Left cardiac atrium (tissue), 4 donors: ENCODE measurements at regions not wholly inside any gene's neighbourhood (a gene's known extent, or its start where the extent isn't known, plus 50 kb on each side); places are given as distances from the start of the nearest gene placed in this dataset.

Experiments used
- ATAC-seq, 2 donors: fragments of 200-7000 bp; cut with Tn5 transposase; one replicate each; pipeline ENCODE4 v1.9.1; 2020; ENCODE audit warnings: mild to moderate bottlenecking in 2 of 2, moderate library complexity in 2 of 2
- DNase-seq: peaks from one replicate; pipeline ENCODE4 v3.0.0-alpha.2; 2020
- intact Hi-C, 2 donors: fragments of 100-400 bp; cut with DNase I; formaldehyde crosslinking; loops; one replicate each; pipeline versions ENCODE4 v1.14.1 to v1.15.1; 2022 to 2023
- donor health status: DM: no; HTN: yes; CAD: no.
- donor health status: DM: no; HTN: yes; CAD: no; lungs with severe emphysema.
- donor health status: DM: yes; HTN: yes; CAD: no.
- donor health status: Dilated cardiomyopathy.

GRCh38 chr20:40738976-40739375 lies 49.9 kb upstream of the MAFB start:
- no peak for ATAC-seq
- DNase-seq, result no peak
- intact Hi-C loops, result no loop called here

DNA sequence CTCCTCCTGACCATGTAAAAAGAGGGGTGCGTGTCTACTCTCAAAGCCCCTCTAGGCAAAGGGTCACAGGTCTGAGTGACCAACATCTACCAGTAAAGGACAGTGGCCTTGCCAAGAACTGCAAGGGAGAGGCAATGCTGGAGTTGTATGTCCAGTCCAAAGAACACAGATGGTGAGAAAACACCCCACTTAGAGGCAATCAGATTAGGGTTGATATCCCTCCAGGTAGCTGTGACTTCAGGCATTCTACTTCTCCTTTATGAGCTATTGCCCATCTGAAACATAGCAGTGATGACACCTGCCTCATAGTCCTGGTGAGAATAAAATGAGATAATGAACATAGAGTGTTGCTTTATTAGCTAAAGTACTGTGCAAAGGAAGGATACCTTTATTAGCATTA lies 50.8 kb upstream of the MAFB start:
- DNase-seq (no peak), ATAC-seq (no peak)
- intact Hi-C loops, result loop anchor here in 1 of 2 donors (5.0 kb wide), 1 partner anchor 207 kb away; no protein-coding TSS in a partner anchor

- peak; percentile 38 for DNase-seq
- intact Hi-C loops, result loop anchor here in 1 of 2 donors (5.0 kb wide), 1 partner anchor 206 kb away; no protein-coding TSS in a partner anchor
- peak in 1 of 2 donors; percentile 34 for ATAC-seq
Observed at GRCh38 chr20:40741507-40742106, 52.6 kb upstream of the MAFB start.

DNA sequence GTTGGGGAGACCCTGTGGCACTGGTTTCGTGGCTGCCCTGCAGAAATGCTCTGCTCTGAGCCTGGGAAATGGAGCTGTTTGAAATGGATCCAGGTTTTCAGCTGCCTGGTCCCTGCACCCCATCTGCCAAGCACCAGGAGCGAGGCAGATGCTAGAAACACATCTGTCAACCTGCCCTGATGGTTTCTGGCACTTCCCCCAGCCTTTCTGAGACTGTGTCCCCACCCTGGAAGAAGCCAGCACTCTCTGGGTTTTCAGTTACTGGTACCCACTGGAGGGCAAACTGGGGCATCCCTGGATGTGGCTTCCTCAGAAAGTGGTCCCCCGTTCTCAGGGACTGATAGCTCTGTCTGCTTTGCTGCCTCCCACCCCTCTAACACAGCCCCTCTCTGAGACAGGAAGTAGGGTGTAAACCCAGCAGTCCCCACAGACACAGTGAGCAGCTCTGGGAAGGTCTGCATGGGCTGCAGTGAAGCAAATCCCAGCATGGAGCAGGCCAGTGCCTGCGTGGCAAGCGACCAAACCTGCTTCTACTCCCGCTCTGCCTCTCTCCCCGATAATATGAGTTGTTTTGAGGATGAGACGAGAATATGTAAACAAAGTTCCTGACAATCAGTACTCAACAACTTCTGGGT lies 54.2 kb upstream of the MAFB start:
- no peak for ATAC-seq
- intact Hi-C loops, result loop anchor here in 1 of 2 donors (5.0 kb wide), 1 partner anchor 204 kb away; no protein-coding TSS in a partner anchor
- DNase-seq, result no peak

DNA sequence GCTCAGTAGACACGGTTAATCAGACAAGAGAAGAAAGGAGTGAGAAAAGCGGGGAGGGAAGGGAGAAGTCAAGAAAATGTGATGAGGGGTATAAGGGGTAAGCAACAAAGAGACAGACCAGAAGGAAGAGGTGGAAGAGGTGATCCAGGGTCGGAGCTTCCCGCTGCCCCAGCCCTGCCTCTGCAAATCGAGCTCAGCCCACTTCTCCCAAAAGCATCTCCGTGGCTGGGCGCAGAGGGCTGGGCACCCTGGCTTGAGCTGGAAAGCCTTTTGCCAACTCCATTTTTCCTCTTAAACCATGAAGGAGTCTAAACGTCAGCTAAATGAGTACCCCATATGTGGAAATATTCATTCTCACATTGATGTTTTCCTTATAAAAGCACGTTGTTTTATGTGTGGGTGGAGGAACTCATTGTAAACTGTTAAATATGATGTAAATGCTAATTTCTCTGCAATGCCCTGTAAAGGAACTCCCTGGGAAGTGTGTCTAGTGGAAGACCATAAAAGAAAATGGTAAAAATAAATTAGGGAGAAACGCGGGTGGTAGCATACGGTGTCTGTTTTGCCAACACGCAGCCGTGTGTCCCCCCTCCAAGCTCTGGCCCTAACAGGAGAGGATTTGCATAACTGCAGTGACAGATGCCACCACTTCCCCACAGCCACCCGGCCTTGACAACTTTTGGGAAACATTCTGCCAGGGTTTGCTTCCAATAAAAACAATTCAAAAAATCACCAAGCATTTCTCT lies 55.2 kb upstream of the MAFB start:
- DNase-seq, result no peak
- intact Hi-C loops, result loop anchor here in 1 of 2 donors (5.0 kb wide), 1 partner anchor 203 kb away; no protein-coding TSS in a partner anchor
- ATAC-seq, result no peak

DNA sequence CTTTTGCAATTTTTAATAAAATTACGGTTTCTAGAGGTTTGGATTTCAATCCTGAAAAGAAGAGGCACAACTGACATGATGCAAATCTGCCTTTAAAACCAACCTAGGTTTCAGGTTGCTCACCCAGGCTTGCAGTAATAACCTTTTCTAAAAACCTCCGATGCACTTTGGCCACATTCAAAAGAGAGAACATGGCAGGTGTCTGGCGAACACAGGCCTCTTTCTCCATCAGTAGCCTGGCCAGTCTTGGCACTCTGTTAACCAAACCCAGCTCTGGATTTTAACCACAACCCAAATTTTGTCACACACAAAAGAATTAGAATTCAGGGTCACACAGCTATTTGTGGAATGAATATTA lies 55.8 kb upstream of the MAFB start:
- DNase-seq, result no peak
- intact Hi-C loops, result loop anchor here in 1 of 2 donors (5.0 kb wide), 1 partner anchor 203 kb away; no protein-coding TSS in a partner anchor
- ATAC-seq, result no peak

GRCh38 chr20:40746251-40746650 lies 57.2 kb upstream of the MAFB start:
- intact Hi-C loops, result no loop called here
- DNase-seq (no peak), ATAC-seq (no peak)

- ATAC-seq (no peak), DNase-seq (no peak)
- intact Hi-C loops, result no loop called here
Observed at GRCh38 chr20:40748182-40748581, 59.1 kb upstream of the MAFB start.

- ATAC-seq (peak in 1 of 2 donors; percentile 64), DNase-seq (peak; percentile 36)
- intact Hi-C loops, result no loop called here
Observed at GRCh38 chr20:40749985-40750506, 61.0 kb upstream of the MAFB start.

- DNase-seq, result peak; percentile 29
- ATAC-seq, result peak; percentile 23 to 31
- intact Hi-C loops, result no loop called here
Observed at GRCh38 chr20:40750541-40751035, 61.6 kb upstream of the MAFB start.

DNA sequence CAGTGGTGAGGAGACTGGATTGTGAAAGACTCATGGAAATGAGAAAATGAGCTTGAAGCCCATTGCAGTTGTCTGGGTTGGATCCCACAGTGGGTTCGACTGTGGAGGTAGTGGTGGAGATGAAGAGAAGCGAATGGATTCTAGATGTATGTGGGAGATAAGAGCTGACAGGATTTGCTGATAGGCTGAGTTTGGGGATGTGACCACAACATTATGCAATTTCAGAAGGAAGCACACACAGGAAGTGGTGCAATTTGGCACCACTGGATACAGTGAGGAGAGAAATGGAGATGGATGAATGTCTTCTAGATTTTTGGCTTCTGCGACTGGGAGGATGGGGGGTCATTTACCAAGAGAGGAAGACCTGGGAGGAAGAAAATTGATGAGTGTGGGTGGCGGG lies 64.4 kb upstream of the MAFB start:
- ATAC-seq, result no peak
- intact Hi-C loops, result no loop called here
- no peak for DNase-seq

DNA sequence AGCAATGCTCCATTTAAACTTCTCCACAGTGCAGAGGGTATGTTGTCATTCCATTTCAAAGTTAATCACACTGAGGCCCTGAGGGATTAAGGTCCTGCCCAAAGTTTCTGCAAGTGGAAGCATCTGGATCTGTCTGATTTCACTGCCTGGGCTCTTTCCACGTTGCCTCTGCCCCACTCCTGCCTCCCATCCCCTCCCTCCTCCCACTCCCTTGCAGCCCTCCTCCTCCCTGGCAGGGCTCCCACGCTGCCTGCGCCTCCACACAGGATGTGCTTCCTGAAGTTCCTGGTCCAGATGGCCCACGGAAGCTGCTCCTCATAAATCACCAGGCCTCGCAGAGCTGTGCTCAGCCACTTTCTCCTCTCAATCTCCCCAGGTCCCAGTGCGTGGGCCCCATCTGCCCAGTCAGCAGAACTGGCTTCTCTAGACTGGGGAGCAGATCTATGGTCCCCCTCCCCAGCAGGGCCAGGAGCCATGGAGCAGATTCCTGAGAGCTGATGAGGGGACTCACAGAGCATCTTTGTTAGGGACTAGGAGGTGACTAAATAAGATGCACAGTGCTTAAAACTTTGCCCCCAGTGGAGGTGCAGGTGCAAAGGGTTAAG lies 65.4 kb upstream of the MAFB start:
- peak; percentile 69 to 79 for ATAC-seq
- peak; percentile 75 for DNase-seq
- intact Hi-C loops, result no loop called here

- DNase-seq, result no peak
Observed at GRCh38 chr20:40757087-40757486, 68.1 kb upstream of the MAFB start.

GRCh38 chr20:40758790-40759189 lies 69.8 kb upstream of the MAFB start:
- ATAC-seq (no peak), DNase-seq (no peak)
- intact Hi-C loops, result no loop called here

More at GRCh38 chr20:40757087-40757486, 68.1 kb upstream of the MAFB start:
- ATAC-seq, result no peak
- intact Hi-C loops, result no loop called here

GRCh38 chr20:40760399-40760798 lies 71.4 kb upstream of the MAFB start:
- ATAC-seq (no peak), DNase-seq (no peak)
- intact Hi-C loops, result no loop called here

DNA sequence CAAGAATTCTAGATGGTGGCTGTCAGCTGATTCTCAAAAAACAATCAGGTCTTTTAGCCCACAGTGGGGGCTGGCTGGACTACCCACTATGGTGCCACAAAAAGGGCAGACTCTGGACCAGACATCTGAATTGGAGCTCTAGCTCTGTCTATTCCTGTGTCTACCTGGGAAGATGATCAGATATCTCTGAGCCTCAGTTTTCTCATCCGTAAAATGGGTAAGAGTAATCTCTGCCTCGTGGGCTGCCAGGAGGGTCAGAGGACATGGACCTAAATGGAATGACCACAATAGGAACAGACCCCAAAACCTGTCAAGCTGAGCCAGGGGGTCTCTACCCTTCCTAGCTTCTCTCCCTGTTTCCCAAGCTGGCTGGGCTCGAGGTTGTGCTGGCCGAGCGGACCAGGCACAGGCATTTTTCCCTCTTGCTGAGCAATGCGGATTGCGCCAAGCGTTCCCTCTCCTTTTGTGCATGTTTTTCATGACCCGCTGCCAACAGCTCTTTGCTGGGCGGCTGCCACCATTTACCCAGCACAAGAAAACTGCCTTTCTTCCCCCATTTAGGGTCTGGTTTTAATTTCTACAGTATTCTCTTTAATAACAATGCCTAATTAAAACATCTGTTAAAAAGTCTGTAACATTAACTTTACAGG lies 74.7 kb upstream of the MAFB start:
- DNase-seq (peak; percentile 65), ATAC-seq (peak; percentile 18 to 55)
- intact Hi-C loops, result no loop called here

- DNase-seq, result no peak
- no peak for ATAC-seq
- intact Hi-C loops, result no loop called here
Observed at GRCh38 chr20:40765814-40766480, 76.9 kb upstream of the MAFB start.
